ENCODE measurements at regions not wholly inside any gene's neighbourhood (a gene's known extent, or its start where the extent isn't known, plus 50 kb on each side); places are given as distances from the start of the nearest gene placed in this dataset.

DNA sequence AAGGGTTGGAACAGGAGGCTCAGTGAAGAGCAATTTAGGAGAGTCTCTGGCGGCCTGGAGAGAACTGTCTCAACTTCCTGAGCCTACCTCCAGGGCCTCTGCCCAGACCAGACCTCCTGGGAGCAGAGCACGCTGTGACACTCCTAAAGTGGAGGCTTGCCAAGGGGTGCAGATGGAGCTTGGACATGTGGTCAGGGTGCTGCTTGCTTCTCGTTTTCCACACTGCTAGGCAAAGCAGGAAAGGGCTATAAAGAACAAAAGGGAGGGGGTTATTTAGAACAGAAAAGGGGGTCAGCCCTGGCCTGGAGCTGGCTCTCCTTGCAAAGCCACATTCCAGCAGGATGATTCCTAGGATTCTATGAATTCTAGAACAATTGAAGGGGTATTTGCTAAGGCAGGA, 145.7 kb upstream of the GGTLC1 start:
- H3K36me3 Mint-ChIP-seq = no peaks in the 10 kb centered on the region
- peak overlapping the region; percentile 65 to 95 for H3K27ac Mint-ChIP-seq
- no peak for ATAC-seq
- H3K4me3 Mint-ChIP-seq = peak overlapping the region; percentile 62
- no peak for DNase-seq
- intact Hi-C loops (cut with micrococcal nuclease) = no loop called here
- peaks cover 0 to 2% of the 10 kb centered on the region in 2 donors for H3K9me3 Mint-ChIP-seq
- Histone ChIP-seq H3K9me3 (ENCODE audit: control insufficient read depth, insufficient read depth, low read length) (no peaks in the 10 kb centered on the region), H3K4me1 (ENCODE audit: control insufficient read depth, insufficient read depth, low read length) (peaks cover 56% of the 10 kb centered on the region), H3K27ac (ENCODE audit: low read length) (peak overlapping the region; percentile 1), H3K4me3 (ENCODE audit: low read length) (no peak overlapping the region), H3K36me3 (ENCODE audit: control insufficient read depth, insufficient read depth, low read length) (no peaks in the 10 kb centered on the region), H3K27me3 (ENCODE audit: control insufficient read depth, insufficient read depth, low read length) (no peaks in the 10 kb centered on the region)
- TF ChIP-seq, protein P1, sequence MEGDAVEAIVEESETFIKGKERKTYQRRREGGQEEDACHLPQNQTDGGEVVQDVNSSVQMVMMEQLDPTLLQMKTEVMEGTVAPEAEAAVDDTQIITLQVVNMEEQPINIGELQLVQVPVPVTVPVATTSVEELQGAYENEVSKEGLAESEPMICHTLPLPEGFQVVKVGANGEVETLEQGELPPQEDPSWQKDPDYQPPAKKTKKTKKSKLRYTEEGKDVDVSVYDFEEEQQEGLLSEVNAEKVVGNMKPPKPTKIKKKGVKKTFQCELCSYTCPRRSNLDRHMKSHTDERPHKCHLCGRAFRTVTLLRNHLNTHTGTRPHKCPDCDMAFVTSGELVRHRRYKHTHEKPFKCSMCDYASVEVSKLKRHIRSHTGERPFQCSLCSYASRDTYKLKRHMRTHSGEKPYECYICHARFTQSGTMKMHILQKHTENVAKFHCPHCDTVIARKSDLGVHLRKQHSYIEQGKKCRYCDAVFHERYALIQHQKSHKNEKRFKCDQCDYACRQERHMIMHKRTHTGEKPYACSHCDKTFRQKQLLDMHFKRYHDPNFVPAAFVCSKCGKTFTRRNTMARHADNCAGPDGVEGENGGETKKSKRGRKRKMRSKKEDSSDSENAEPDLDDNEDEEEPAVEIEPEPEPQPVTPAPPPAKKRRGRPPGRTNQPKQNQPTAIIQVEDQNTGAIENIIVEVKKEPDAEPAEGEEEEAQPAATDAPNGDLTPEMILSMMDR (IDR thresholded peaks at IDR 0.05) = no peak
- peaks cover 68 to 70% of the 10 kb centered on the region in 2 donors for H3K4me1 Mint-ChIP-seq
- no peaks in the 10 kb centered on the region for H3K27me3 Mint-ChIP-seq (ENCODE audit: low read depth in 2 of 2)
- 46% methylated on average over 3 of the region's 3 CpGs for WGBS (ENCODE audit: insufficient coverage)

DNA sequence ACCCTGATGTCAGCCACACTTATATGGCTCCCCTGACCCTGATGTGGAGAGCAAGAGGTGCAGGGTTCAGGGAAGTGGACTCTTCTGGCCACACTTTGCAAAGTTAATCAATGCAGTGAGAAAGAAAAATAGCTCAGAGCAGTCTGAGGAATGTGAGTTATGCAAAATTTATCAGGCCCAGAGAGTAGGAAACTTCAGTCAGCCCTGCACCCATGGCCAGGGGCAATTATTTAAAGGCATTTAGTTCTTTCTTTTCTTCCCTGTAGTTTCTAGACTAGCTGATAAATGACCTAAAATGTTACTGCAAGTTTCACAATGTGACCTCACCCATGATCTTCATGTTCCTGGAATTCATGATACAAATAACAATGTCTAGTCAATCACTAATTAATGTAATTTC, 143.7 kb upstream of the GGTLC1 start:
- H3K4me1 Mint-ChIP-seq = peaks cover 54% of the 10 kb centered on the region in 2 donors
- H3K27ac ChIP-seq (ENCODE audit: low read length) = peak overlapping the region; percentile 8
- no peaks in the 10 kb centered on the region for H3K27me3 Mint-ChIP-seq (ENCODE audit: low read depth in 2 of 2)
- peak overlapping the region; percentile 64 to 95 for H3K27ac Mint-ChIP-seq
- H3K9me3 Mint-ChIP-seq = peaks cover 0 to 2% of the 10 kb centered on the region in 2 donors
- ATAC-seq (no peak), DNase-seq (no peak)
- H3K4me3 ChIP-seq (ENCODE audit: low read length) = no peak overlapping the region
- peaks cover 38% of the 10 kb centered on the region for H3K4me1 ChIP-seq (ENCODE audit: control insufficient read depth, insufficient read depth, low read length)
- no peaks in the 10 kb centered on the region for H3K36me3 ChIP-seq (ENCODE audit: control insufficient read depth, insufficient read depth, low read length)
- H3K4me3 Mint-ChIP-seq = peak overlapping the region; percentile 47
- H3K9me3 ChIP-seq (ENCODE audit: control insufficient read depth, insufficient read depth, low read length) = no peaks in the 10 kb centered on the region
- H3K27me3 ChIP-seq (ENCODE audit: control insufficient read depth, insufficient read depth, low read length) = no peaks in the 10 kb centered on the region
- intact Hi-C loops (cut with micrococcal nuclease) = loop anchor here (2.0 kb wide), 1 partner anchor 17 kb away; no protein-coding TSS in a partner anchor
- H3K36me3 Mint-ChIP-seq = no peaks in the 10 kb centered on the region
- TF ChIP-seq, protein P1 (IDR thresholded peaks at IDR 0.05) = no peak

DNA sequence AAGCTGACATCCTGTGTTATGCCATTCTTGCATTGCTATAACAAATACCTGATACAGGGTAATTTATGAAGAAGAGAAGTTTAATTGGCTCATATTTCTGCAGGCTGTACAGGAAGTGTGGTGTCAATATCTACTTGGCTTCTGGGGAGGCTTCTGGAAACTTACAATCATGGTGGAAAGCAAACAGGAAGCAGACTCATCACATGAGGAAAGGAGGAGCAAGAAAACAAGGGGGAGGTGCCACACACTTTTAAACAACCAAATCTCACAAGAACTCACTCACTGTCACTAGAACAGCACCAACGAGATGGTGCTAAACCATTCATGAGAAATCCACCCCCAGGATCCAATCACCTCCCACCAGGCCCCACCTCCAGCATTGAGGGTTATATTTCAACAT, 143.1 kb upstream of the GGTLC1 start:
- Histone ChIP-seq H3K4me3 (ENCODE audit: low read length) (no peak overlapping the region), H3K9me3 (ENCODE audit: control insufficient read depth, insufficient read depth, low read length) (no peaks in the 10 kb centered on the region), H3K27ac (ENCODE audit: low read length) (peak overlapping the region; percentile 8), H3K36me3 (ENCODE audit: control insufficient read depth, insufficient read depth, low read length) (no peaks in the 10 kb centered on the region), H3K4me1 (ENCODE audit: control insufficient read depth, insufficient read depth, low read length) (peaks cover 34% of the 10 kb centered on the region), H3K27me3 (ENCODE audit: control insufficient read depth, insufficient read depth, low read length) (no peaks in the 10 kb centered on the region)
- WGBS (ENCODE audit: insufficient coverage) = 43% methylated on average over 1 of the region's 1 CpG
- DNase-seq = no peak
- Mint-ChIP-seq H3K9me3 (peaks cover 0 to 2% of the 10 kb centered on the region in 2 donors), H3K36me3 (no peaks in the 10 kb centered on the region), H3K27me3 (ENCODE audit: low read depth in 2 of 2) (no peaks in the 10 kb centered on the region), H3K27ac (peak overlapping the region; percentile 64 to 95), H3K4me1 (peaks cover 51 to 52% of the 10 kb centered on the region in 2 donors), H3K4me3 (peak overlapping the region; percentile 47)
- peak in 2 of 3 donors; percentile 70 to 77 for ATAC-seq
- TF ChIP-seq, protein P1 (IDR thresholded peaks at IDR 0.05) = no peak
- intact Hi-C loops (cut with micrococcal nuclease) = loop anchor here (2.0 kb wide), 2 partner anchors 17 to 25 kb away; no protein-coding TSS in a partner anchor

DNA sequence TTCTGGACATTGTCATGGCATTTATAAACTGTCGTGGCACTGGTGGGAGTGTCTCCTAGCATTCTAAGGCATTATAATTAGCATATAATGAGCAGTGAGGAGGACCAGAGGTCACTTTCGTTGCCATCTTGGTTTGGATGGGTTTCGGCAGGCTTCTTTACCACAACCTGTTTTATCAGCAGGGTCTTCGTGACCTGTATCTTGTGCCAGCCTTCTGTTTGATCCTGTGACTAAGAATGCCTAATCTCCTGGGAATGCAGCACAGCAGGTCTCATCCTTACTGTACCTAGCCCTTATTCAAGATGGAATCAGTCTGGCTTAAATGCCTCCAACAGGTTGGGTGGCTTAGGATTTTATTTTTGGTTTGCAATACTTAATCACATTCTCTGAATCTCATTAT, 142.7 kb upstream of the GGTLC1 start:
- no peak for DNase-seq
- Histone ChIP-seq H3K27ac (ENCODE audit: low read length) (no peak overlapping the region), H3K36me3 (ENCODE audit: control insufficient read depth, insufficient read depth, low read length) (no peaks in the 10 kb centered on the region), H3K4me3 (ENCODE audit: low read length) (no peak overlapping the region), H3K9me3 (ENCODE audit: control insufficient read depth, insufficient read depth, low read length) (no peaks in the 10 kb centered on the region), H3K27me3 (ENCODE audit: control insufficient read depth, insufficient read depth, low read length) (no peaks in the 10 kb centered on the region), H3K4me1 (ENCODE audit: control insufficient read depth, insufficient read depth, low read length) (peaks cover 30% of the 10 kb centered on the region)
- TF ChIP-seq, protein P1 (IDR thresholded peaks at IDR 0.05) = no peak
- no peaks in the 10 kb centered on the region for H3K36me3 Mint-ChIP-seq
- peaks cover 47 to 48% of the 10 kb centered on the region in 2 donors for H3K4me1 Mint-ChIP-seq
- H3K4me3 Mint-ChIP-seq = no peak overlapping the region
- intact Hi-C loops (cut with micrococcal nuclease) = loop anchor here (2.0 kb wide), 1 partner anchor 26 kb away; no protein-coding TSS in a partner anchor
- no peaks in the 10 kb centered on the region for H3K27me3 Mint-ChIP-seq (ENCODE audit: low read depth in 2 of 2)
- H3K9me3 Mint-ChIP-seq = peaks cover 0 to 2% of the 10 kb centered on the region in 2 donors
- WGBS (ENCODE audit: insufficient coverage) = 90% methylated on average over 4 of the region's 4 CpGs
- no peak for ATAC-seq
- peak overlapping the region; percentile 64 to 95 for H3K27ac Mint-ChIP-seq
